Type B pancreatic cell (in vitro differentiated cells): ENCODE measurements at regions not wholly inside any gene's neighbourhood (a gene's known extent, or its start where the extent isn't known, plus 50 kb on each side); places are given as distances from the start of the nearest gene placed in this dataset.
"Not testable (repeated sequence)": the region's sequence is repeated elsewhere in the genome, so short reads cannot be mapped to it uniquely, and the experiment has no call there.

Source experiments
- DNase-seq: peaks from one replicate; pipeline ENCODE4 v3.0.0; 2021; ENCODE audit warnings: mixed read lengths; ENCODE audit not compliant: unreplicated experiment; ENCODE audit errors: extremely low spot score
- H3K27ac Mint-ChIP-seq: 2 replicates; pipeline ENCODE4 v1.8.0; 2021; ENCODE audit warnings: mild to moderate bottlenecking, mixed read lengths
- H3K27me3 Mint-ChIP-seq: 2 replicates; pipeline ENCODE4 v1.8.0; 2021; ENCODE audit warnings: mixed read lengths
- H3K36me3 Mint-ChIP-seq: 2 replicates; pipeline ENCODE4 v1.8.0; 2021; ENCODE audit warnings: mixed read lengths
- H3K4me1 Mint-ChIP-seq: one replicate; pipeline ENCODE4 v1.8.0; 2021; ENCODE audit warnings: mixed read lengths; ENCODE audit not compliant: unreplicated experiment
- H3K4me3 Mint-ChIP-seq: 2 replicates; pipeline ENCODE4 v1.8.0; 2021; ENCODE audit warnings: mild to moderate bottlenecking, mixed read lengths
- H3K9me3 Mint-ChIP-seq: 2 replicates; pipeline ENCODE4 v1.8.0; 2021; ENCODE audit warnings: mixed read lengths
- TF ChIP-seq, protein P1 (sequence below): fragments of 200-600 bp; sonication (generic); conservative IDR thresholded peaks from 2 replicates; pipeline ENCODE4 v1.5.0; 2021; ENCODE audit warnings: antibody characterized with exemption, mild to moderate bottlenecking

DNA sequence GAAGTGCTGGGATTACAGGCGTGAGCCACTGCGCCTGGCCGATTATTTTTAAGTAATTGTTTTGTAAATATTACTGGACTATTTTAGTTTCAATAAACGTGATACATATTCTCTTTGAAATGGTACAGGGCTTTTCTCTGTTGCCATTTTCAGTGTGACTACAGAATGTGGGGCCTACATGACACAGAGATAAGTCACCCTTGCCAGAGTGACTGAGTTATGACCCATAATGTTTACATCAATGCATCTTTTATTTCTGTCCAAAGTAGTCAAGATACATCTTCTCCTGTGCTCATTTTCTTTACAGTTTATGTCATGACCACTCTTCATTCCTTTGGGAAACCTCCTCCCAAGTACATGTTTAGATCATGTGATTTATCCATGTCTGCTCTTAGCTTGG lies 88.3 kb upstream of the GC start:
- DNase-seq = no peak
- H3K9me3 Mint-ChIP-seq = peaks cover 6% of the 10 kb centered on the region
- H3K36me3 Mint-ChIP-seq = no peaks in the 10 kb centered on the region
- H3K4me3 Mint-ChIP-seq = no peak overlapping the region
- peaks cover 6% of the 10 kb centered on the region for H3K27me3 Mint-ChIP-seq
- H3K4me1 Mint-ChIP-seq = no peaks in the 10 kb centered on the region
- TF ChIP-seq, protein P1, sequence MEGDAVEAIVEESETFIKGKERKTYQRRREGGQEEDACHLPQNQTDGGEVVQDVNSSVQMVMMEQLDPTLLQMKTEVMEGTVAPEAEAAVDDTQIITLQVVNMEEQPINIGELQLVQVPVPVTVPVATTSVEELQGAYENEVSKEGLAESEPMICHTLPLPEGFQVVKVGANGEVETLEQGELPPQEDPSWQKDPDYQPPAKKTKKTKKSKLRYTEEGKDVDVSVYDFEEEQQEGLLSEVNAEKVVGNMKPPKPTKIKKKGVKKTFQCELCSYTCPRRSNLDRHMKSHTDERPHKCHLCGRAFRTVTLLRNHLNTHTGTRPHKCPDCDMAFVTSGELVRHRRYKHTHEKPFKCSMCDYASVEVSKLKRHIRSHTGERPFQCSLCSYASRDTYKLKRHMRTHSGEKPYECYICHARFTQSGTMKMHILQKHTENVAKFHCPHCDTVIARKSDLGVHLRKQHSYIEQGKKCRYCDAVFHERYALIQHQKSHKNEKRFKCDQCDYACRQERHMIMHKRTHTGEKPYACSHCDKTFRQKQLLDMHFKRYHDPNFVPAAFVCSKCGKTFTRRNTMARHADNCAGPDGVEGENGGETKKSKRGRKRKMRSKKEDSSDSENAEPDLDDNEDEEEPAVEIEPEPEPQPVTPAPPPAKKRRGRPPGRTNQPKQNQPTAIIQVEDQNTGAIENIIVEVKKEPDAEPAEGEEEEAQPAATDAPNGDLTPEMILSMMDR = no peak
- no peak overlapping the region for H3K27ac Mint-ChIP-seq

DNA sequence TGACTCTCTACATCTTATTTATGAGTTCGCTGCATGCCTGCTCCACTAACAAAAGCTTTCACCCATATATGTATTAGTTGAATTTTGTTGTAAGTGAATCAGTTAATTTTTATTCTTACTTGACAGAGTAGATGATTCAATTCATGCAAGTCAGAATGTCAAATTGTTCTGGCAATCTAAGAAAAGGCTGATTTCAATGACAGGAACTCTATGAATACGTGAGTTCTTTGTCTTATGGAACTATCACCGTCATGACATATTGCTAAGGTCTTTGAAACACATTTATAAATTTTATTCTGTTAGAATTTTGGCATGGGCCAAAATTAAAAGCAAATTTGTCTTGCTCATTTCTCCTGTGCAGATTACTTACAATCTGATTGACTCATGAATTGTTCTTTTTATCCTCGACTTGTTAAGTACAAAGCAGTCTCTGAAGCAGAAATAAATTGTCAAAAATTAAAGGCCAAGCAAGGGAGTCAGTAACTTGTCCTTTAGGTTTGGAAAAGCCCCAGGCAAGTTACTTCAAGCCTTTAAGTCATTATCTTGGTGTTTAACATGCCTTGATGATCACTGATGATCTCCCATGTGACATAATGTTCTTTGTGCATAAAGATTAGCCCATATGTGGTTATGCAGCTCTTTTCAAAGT lies 89.0 kb upstream of the GC start:
- H3K36me3 Mint-ChIP-seq = no peaks in the 10 kb centered on the region
- DNase-seq = no peak
- TF ChIP-seq, protein P1 = no peak
- no peaks in the 10 kb centered on the region for H3K4me1 Mint-ChIP-seq
- H3K9me3 Mint-ChIP-seq = peaks cover 6% of the 10 kb centered on the region
- H3K27ac Mint-ChIP-seq = no peak overlapping the region
- peaks cover 6% of the 10 kb centered on the region for H3K27me3 Mint-ChIP-seq
- no peak overlapping the region for H3K4me3 Mint-ChIP-seq

DNA sequence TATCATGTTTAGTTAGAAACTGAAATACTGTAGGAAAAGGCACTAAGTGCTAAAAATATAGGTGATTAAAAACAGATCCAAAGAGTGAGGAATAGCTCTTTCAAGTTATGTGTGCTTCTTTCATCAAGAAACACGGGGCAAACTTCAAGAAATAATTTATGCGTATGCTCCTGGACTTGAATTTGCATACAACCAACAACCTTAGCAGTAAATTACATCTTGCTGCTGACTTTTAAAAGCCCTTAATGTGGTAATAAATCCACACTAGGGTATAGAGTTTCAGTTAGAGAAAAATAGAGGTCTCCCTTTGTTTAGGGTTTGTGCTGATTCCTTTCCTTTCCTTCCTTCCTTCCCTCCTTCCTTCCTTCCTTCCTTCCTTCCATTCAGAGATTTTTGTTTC lies 94.5 kb upstream of the GC start:
- peaks cover 6% of the 10 kb centered on the region for H3K9me3 Mint-ChIP-seq
- no peak for DNase-seq
- H3K4me1 Mint-ChIP-seq = no peaks in the 10 kb centered on the region
- H3K27me3 Mint-ChIP-seq = peaks cover 6% of the 10 kb centered on the region
- TF ChIP-seq, protein P1 = no peak
- no peak overlapping the region for H3K27ac Mint-ChIP-seq
- no peaks in the 10 kb centered on the region for H3K36me3 Mint-ChIP-seq
- H3K4me3 Mint-ChIP-seq = no peak overlapping the region

DNA sequence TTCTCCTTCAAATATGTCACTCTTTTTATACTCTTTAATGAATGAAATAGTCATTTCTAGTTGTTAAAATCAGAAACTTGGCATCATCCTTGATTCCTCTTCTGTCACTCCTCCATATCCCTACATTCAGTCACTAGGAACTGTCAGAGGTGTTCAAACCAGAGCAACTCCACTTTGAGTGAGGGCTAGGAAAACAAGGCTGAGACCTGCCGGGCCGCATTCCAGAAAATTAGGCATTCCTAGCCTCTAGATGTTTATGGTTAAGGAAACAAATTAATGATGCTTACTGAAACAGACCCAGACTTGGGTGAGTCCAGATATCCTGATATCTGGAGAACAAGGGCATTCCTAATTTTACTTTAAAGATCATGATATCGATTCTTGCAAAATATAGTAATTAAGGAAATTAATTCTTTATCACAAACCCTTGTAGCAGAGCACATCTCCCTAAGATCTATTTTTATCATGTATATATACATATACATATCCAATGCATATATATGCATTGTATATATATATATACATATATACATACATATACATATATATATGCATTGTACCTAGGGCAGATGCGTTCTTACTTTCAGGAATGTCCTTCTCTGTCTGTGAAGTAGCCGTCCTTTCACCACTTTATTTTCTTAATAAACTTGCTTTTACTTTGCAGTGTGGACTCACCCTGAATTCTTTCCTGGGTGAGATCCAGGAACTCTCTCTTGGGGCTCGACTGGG lies 98.4 kb upstream of the GC start:
- Mint-ChIP-seq H3K4me3 (no peak overlapping the region), H3K27ac (no peak overlapping the region), H3K27me3 (no peaks in the 10 kb centered on the region), H3K9me3 (no peaks in the 10 kb centered on the region), H3K36me3 (no peaks in the 10 kb centered on the region), H3K4me1 (no peaks in the 10 kb centered on the region)
- TF ChIP-seq, protein P1 = no peak
- DNase-seq = no peak

DNA sequence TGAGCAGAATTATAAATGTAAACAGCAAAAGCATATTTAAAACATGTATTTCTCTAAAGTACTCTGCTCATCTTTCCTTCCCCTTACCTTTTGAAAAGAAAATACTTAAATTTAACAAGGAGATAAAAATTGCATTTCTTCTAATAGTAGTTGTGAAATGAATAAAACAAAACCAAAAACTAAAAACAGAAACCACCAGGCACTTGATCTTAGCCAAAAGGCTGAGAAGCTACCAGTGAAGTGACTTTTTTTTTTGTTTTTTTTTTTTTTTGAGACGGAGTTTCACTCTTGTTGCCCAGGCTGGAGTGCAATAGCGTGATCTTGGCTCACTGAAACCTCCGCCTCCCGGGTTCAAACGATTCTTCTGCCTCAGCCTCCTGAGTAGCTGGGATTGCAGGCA lies 116.5 kb upstream of the GC start:
- H3K27ac Mint-ChIP-seq, H3K4me3 Mint-ChIP-seq, H3K36me3 Mint-ChIP-seq, DNase-seq, H3K4me1 Mint-ChIP-seq, H3K9me3 Mint-ChIP-seq, H3K27me3 Mint-ChIP-seq: not testable (repeated sequence)

DNA sequence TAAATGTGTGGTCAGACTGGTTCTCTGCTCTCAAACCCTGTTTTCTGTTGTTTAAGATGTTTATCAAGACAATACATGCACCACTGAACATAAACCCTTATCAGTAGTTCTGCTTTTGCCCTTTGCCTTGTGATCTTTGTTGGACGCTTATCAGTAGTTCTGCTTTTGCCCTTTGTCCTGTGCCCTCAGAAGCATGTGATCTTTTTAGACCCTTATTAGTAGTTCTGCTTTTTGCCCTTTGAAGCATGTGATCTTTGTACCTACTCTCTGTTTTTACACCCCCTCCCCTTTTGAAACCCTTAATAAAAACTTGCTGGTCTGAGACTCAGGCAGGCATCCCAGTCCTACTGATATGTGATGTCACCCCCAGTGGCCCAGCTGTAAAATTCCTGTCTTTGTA lies 121.7 kb upstream of the GC start:
- not testable (repeated sequence) for H3K27ac Mint-ChIP-seq, DNase-seq, H3K9me3 Mint-ChIP-seq, H3K4me1 Mint-ChIP-seq, H3K36me3 Mint-ChIP-seq, H3K4me3 Mint-ChIP-seq, H3K27me3 Mint-ChIP-seq
